Gastroesophageal sphincter (tissue), 3 donors: ENCODE measurements at regions not wholly inside any gene's neighbourhood (a gene's known extent, or its start where the extent isn't known, plus 50 kb on each side); places are given as distances from the start of the nearest gene placed in this dataset.

Source experiments
- CTCF ChIP-seq, 4 experiments: fragments of 200-600 bp in 2 of 4; fragments of 450-650 bp in 2 of 4; sonication (generic) in 1 of 4; IDR thresholded peaks; one replicate each; pipeline ENCODE4 v1.5.1; 2017 to 2019; ENCODE audit warnings: antibody characterized with exemption in 4 of 4, mild to moderate bottlenecking in 2 of 4, moderate library complexity in 2 of 4
- EP300 ChIP-seq: sonication (generic); formaldehyde crosslinking; IDR thresholded peaks from one replicate; pipeline ENCODE4 v1.6.1; 2017; ENCODE audit warnings: antibody characterized with exemption, mild to moderate bottlenecking
- POLR2A ChIP-seq, 2 donors: fragments of 450-650 bp; IDR thresholded peaks; one replicate each; pipeline ENCODE4 v1.6.1; 2017; ENCODE audit warnings: antibody characterized with exemption in 2 of 2, mild to moderate bottlenecking in 2 of 2, moderate library complexity in 1 of 2
- POLR2AphosphoS5 ChIP-seq: sonication (generic); formaldehyde crosslinking; IDR thresholded peaks from one replicate; pipeline ENCODE4 v1.6.1; 2017; ENCODE audit warnings: antibody characterized with exemption

GRCh38 chr2:226116346-226116745, 683.3 kb downstream of the IRS1 start:
- TF ChIP-seq CTCF (IDR thresholded peaks at IDR 0.05) (no peak), POLR2A (IDR thresholded peaks at IDR 0.05) (no peak), POLR2AphosphoS5 (no peak), EP300 (no peak)
